ENCODE measurements at regions not wholly inside any gene's neighbourhood (a gene's known extent, or its start where the extent isn't known, plus 50 kb on each side); places are given as distances from the start of the nearest gene placed in this dataset.

DNA sequence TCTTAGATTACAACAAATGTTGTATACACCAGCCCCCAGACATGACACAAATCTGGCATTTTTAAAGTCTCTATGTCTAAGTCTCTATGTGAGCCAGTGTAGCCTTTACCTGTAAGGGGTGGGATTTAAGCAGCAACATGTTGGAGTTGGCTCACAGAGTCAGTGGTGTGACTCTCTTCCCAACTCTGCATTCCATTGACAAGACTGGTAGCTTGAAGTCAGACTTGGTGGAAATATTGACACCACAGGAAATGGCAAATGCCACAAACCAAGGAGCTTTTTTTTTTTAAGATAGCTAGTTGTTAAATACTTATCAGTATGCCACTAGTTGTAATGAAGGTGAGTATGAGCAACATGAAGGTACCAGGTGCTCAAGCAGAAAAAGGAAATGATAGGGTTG, 103.1 kb upstream of the SMLR1 start:
- TF ChIP-seq EZH2 (IDR thresholded peaks at IDR 0.05; ENCODE audit: low read length, unreplicated experiment) = no peak
- TF ChIP-seq, protein P1, sequence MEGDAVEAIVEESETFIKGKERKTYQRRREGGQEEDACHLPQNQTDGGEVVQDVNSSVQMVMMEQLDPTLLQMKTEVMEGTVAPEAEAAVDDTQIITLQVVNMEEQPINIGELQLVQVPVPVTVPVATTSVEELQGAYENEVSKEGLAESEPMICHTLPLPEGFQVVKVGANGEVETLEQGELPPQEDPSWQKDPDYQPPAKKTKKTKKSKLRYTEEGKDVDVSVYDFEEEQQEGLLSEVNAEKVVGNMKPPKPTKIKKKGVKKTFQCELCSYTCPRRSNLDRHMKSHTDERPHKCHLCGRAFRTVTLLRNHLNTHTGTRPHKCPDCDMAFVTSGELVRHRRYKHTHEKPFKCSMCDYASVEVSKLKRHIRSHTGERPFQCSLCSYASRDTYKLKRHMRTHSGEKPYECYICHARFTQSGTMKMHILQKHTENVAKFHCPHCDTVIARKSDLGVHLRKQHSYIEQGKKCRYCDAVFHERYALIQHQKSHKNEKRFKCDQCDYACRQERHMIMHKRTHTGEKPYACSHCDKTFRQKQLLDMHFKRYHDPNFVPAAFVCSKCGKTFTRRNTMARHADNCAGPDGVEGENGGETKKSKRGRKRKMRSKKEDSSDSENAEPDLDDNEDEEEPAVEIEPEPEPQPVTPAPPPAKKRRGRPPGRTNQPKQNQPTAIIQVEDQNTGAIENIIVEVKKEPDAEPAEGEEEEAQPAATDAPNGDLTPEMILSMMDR (conservative IDR thresholded peaks at IDR 0.05; ENCODE audit: low read depth, low read length) = no peak

Data from PC-3 (cell line).